ENCODE measurements at regions not wholly inside any gene's neighbourhood (a gene's known extent, or its start where the extent isn't known, plus 50 kb on each side); places are given as distances from the start of the nearest gene placed in this dataset.

DNA sequence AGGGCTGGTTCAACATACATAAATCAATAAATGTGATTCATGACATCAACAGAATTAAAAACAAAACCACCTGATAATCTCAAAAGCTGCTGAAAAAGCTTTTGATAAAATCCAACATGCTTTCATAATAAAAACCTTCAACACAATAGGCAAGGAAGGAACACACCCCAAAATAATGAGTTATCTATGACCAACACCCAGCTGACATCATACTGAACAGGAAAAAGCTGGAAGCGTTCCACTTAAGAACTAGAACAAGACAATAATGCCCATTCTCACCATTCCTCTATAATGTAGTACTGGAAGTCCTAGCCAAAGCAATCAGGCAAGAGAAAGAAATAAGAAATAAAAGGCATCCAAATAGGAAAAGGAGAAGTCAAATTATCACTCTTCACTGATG is 116.2 kb upstream of the FREM2 start:
- no peaks in the 10 kb centered on the region for H3K4me1 ChIP-seq
- intact Hi-C loops (cut with DNase I): no loop called here
- WGBS, 3 donors: 73 to 85% (median 79%) methylated on average over 1 of the region's 1 CpG
- no peaks in the 10 kb centered on the region for H3K9me3 ChIP-seq
- no peak for ATAC-seq
- TF ChIP-seq, protein P1, sequence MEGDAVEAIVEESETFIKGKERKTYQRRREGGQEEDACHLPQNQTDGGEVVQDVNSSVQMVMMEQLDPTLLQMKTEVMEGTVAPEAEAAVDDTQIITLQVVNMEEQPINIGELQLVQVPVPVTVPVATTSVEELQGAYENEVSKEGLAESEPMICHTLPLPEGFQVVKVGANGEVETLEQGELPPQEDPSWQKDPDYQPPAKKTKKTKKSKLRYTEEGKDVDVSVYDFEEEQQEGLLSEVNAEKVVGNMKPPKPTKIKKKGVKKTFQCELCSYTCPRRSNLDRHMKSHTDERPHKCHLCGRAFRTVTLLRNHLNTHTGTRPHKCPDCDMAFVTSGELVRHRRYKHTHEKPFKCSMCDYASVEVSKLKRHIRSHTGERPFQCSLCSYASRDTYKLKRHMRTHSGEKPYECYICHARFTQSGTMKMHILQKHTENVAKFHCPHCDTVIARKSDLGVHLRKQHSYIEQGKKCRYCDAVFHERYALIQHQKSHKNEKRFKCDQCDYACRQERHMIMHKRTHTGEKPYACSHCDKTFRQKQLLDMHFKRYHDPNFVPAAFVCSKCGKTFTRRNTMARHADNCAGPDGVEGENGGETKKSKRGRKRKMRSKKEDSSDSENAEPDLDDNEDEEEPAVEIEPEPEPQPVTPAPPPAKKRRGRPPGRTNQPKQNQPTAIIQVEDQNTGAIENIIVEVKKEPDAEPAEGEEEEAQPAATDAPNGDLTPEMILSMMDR (IDR thresholded peaks at IDR 0.05): no peak
- no peak for DNase-seq
- H3K4me3 ChIP-seq: no peak overlapping the region
- no peak overlapping the region for H3K27ac ChIP-seq
- no peaks in the 10 kb centered on the region for H3K27me3 ChIP-seq (ENCODE audit: insufficient read depth in 3 of 3, low read length in 2 of 3)
- no peaks in the 10 kb centered on the region for H3K36me3 ChIP-seq (ENCODE audit: insufficient read depth in 1 of 2, low read depth in 1 of 2)

DNA sequence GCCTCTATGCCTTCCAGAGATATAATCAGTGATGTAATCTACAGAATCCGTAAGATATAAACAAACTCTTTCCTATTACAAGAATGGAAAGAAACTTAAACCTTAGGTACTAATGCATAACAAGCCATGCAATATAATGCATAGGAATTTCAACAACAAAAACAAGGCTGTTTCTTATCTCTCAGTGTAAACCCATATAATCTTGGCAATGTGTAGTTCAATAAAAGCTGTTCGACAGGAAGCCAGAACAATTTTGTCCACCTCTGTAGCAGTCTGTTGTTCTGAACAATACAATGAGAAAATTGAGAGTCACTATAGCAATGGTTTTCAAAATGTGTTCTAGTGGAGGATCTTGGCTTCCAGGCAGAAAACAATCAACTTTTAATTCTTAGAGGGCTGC is 111.5 kb upstream of the FREM2 start:
- WGBS, 3 donors: 72 to 85% (median 76%) methylated on average over 2 of the region's 2 CpGs
- no peak for ATAC-seq
- no peak overlapping the region for H3K27ac ChIP-seq
- no peaks in the 10 kb centered on the region for H3K36me3 ChIP-seq (ENCODE audit: insufficient read depth in 1 of 2, low read depth in 1 of 2)
- DNase-seq: no peak
- H3K27me3 ChIP-seq (ENCODE audit: insufficient read depth in 3 of 3, low read length in 2 of 3): no peaks in the 10 kb centered on the region
- no peaks in the 10 kb centered on the region for H3K4me1 ChIP-seq
- no peaks in the 10 kb centered on the region for H3K9me3 ChIP-seq
- no peak overlapping the region for H3K4me3 ChIP-seq
- intact Hi-C loops (cut with DNase I): no loop called here
- TF ChIP-seq, protein P1 (IDR thresholded peaks at IDR 0.05): no peak

DNA sequence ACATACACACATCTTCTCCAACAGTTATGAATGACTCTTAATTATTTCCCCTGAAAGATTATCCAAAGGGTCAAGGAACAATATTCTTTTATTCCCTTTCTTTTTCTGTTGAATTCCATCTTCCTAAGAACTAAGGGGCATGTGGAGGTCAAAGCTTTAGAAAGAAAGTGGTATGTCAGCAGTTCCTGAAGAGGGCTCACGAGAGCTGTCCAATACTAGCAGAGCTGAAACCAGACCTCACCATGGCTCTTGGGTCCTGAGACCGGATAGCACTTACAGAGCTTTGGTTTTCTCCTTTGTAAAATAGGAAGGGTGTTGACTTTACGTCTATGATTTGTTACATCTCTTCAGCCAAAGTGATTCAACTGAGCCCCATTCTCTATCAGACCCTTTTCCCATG is 109.8 kb upstream of the FREM2 start:
- TF ChIP-seq, protein P1 (IDR thresholded peaks at IDR 0.05): no peak
- ATAC-seq (no peak), DNase-seq (no peak)
- intact Hi-C loops (cut with DNase I): no loop called here
- Histone ChIP-seq H3K4me3 (no peak overlapping the region), H3K27ac (no peak overlapping the region), H3K36me3 (ENCODE audit: insufficient read depth in 1 of 2, low read depth in 1 of 2) (no peaks in the 10 kb centered on the region), H3K27me3 (ENCODE audit: insufficient read depth in 3 of 3, low read length in 2 of 3) (no peaks in the 10 kb centered on the region), H3K9me3 (no peaks in the 10 kb centered on the region), H3K4me1 (no peaks in the 10 kb centered on the region)
- 44 to 58% (median 47%) methylated on average over 3 of the region's 3 CpGs for WGBS, 3 donors

DNA sequence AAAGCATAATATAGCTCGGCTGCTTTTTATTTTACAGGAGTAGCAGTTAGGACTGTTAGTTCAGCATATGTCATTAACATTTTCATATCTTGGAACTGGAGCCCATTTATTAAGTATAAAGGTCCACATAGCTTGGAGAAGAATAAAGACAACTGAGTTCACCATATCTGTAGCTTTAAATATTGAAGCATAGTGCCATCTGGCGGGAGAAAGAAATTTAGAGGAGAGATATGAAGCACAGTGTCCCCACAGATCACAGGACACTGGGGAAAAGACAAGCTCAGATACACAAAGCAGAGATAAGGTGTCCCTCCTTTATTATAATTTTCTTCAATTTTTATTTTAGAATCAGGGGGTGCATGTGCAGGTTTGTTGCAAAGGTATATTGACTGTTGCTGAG is 104.7 kb upstream of the FREM2 start:
- no peaks in the 10 kb centered on the region for H3K27me3 ChIP-seq (ENCODE audit: insufficient read depth in 3 of 3, low read length in 2 of 3)
- no peaks in the 10 kb centered on the region for H3K36me3 ChIP-seq (ENCODE audit: insufficient read depth in 1 of 2, low read depth in 1 of 2)
- no peaks in the 10 kb centered on the region for H3K4me1 ChIP-seq
- H3K9me3 ChIP-seq: no peaks in the 10 kb centered on the region
- 15 to 25% (median 23%) methylated on average over 2 of the region's 2 CpGs for WGBS, 3 donors
- ATAC-seq (peak in 2 of 4 donors; percentile 43 to 48), DNase-seq (no peak)
- TF ChIP-seq, protein P1 (IDR thresholded peaks at IDR 0.05): peak; percentile 34
- intact Hi-C loops (cut with DNase I): loop anchor here in 1 of 2 donors (10.0 kb wide), 1 partner anchor 1507 kb away; no protein-coding TSS in a partner anchor
- no peak overlapping the region for H3K27ac ChIP-seq
- H3K4me3 ChIP-seq: no peak overlapping the region

DNA sequence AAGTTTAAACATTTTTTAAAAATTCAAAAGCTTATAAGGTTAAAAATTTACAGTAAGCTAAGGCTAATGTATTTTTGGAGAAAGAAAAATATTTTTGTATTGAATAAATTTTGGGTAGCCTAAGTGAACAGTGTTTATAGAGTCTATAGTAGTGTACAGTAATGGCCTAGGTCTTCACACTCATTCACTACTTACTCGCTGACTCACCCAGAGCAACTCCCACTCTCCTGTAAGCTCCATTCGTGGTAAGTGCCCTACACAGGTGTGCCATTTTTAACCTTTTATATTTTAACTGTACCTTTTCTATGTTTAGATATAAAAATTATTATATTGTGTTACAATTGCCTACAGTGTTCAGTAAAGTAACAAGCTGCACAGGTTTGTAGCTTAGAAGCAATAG is 96.6 kb upstream of the FREM2 start:
- Histone ChIP-seq H3K4me1 (no peaks in the 10 kb centered on the region), H3K9me3 (no peaks in the 10 kb centered on the region), H3K27ac (no peak overlapping the region), H3K27me3 (ENCODE audit: insufficient read depth in 3 of 3, low read length in 2 of 3) (no peaks in the 10 kb centered on the region), H3K36me3 (ENCODE audit: insufficient read depth in 1 of 2, low read depth in 1 of 2) (no peaks in the 10 kb centered on the region), H3K4me3 (no peak overlapping the region)
- intact Hi-C loops (cut with DNase I): no loop called here
- DNase-seq: no peak
- no peak for ATAC-seq
- 65 to 87% (median 79%) methylated on average over 2 of the region's 2 CpGs for WGBS, 3 donors
- TF ChIP-seq, protein P1 (IDR thresholded peaks at IDR 0.05): no peak
